ENCODE measurements at regions not wholly inside any gene's neighbourhood (a gene's known extent, or its start where the extent isn't known, plus 50 kb on each side); places are given as distances from the start of the nearest gene placed in this dataset.

- no peaks in the 10 kb centered on the region for H3K79me2 ChIP-seq (ENCODE audit: control insufficient read depth, insufficient read depth, low read length)
- FAIRE-seq (peak; percentile 49), ATAC-seq (peak; percentile 45), DNase-seq (ENCODE audit: extremely low read depth in 1 of 4, low spot score in 3 of 4) (peak in 2 of 4 experiments; percentile 48 to 70)
- H3K9ac ChIP-seq (ENCODE audit: insufficient read depth in 1 of 2, low read depth in 2 of 2, low read length in 2 of 2): peak overlapping the region in 1 of 2 experiments; percentile 64; a peak in 3 of 4 replicates
- H3K36me3 ChIP-seq (ENCODE audit: control insufficient read depth, insufficient read depth, low read length): no peaks in the 10 kb centered on the region
- CTCF ChIA-PET (ENCODE audit: low intra/inter-chr PET ratio): no interaction called here
- intact Hi-C loops (cut with micrococcal nuclease): loop anchor here (2.0 to 5.0 kb wide), 4 partner anchors 48 to 198 kb away; no protein-coding TSS in a partner anchor
- peaks cover 5 to 56% of the 10 kb centered on the region in 2 experiments for H3K4me1 ChIP-seq (replicated peaks in 1 of 2; ENCODE audit: control insufficient read depth in 2 of 2, insufficient read depth in 2 of 2, low read length in 2 of 2)
- no peak overlapping the region for H3K4me3 ChIP-seq
- H3K27me3 ChIP-seq (ENCODE audit: control insufficient read depth in 2 of 2, insufficient read depth in 2 of 2, low read length in 2 of 2): no peaks in the 10 kb centered on the region
- BruUV-seq (replicated peaks): TSS peak; percentile 47
- H3K9me3 ChIP-seq (replicated peaks; ENCODE audit: control insufficient read depth, insufficient read depth, low read depth, low read length): no peaks in the 10 kb centered on the region
- POLR2A ChIA-PET: interaction anchor here (0.6 to 3.2 kb wide), 10 partner anchors 9 to 84 kb away, joined by 3 to 18 read pairs (median 4); partner anchors contain the start of gene CITED2
- H3K9me1 ChIP-seq (ENCODE audit: control insufficient read depth, insufficient read depth, low read length): no peaks in the 10 kb centered on the region
- H3K27ac ChIP-seq (ENCODE audit: extremely low read depth, low read depth, low read length): peak overlapping the region; percentile 87
- peak overlapping the region; percentile 84 for H2AFZ ChIP-seq (ENCODE audit: low read depth, low read length)
- peak overlapping the region; percentile 25 for H3K4me2 ChIP-seq (ENCODE audit: insufficient read depth, low read length)
- no peaks in the 10 kb centered on the region for H4K20me1 ChIP-seq (replicated peaks; ENCODE audit: control insufficient read depth, insufficient read depth, low read length)
- WGBS (ENCODE audit: insufficient coverage, low coverage, missing lambda C conversion rate): 5% methylated on average over 4 of the region's 4 CpGs
- in situ Hi-C loops (cut with MboI): no loop called here
- TF ChIP-seq CHD7 (IDR thresholded peaks at IDR 0.05; ENCODE audit: low read depth, low read length): no peak
- no peak for TF ChIP-seq ZNF780A (CRISPR knock-in tag; IDR thresholded peaks at IDR 0.05)
- TF ChIP-seq GATAD2B (IDR thresholded peaks at IDR 0.05; ENCODE audit: borderline replicate concordance): 0 out of 2 replicates have a peak, but pooled peaks have one; percentile 5
- TF ChIP-seq ZSCAN32 (CRISPR knock-in tag; IDR thresholded peaks at IDR 0.05): no peak
- TF ChIP-seq JUN (IDR thresholded peaks at IDR 0.05; ENCODE audit: borderline replicate concordance, low read depth, low read length): no peak
- no peak for TF ChIP-seq JUN (CRISPR knock-in tag; IDR thresholded peaks at IDR 0.05; ENCODE audit: borderline replicate concordance)
- TF ChIP-seq CTCF (IDR thresholded peaks at IDR 0.05 in 2 of 3, conservative IDR thresholded peaks at IDR 0.05 in 1 of 3; ENCODE audit: insufficient read depth in 2 of 3, low read depth in 1 of 3, low read length in 3 of 3): no peak
- no peak for TF ChIP-seq FOXJ2 (tag; IDR thresholded peaks at IDR 0.05)
These were observed 74.7 kb upstream of the CITED2 start for GRCh38 chr6:139448998-139449610.

Measured in K562 (cell line).